RWPE2 (cell line): ENCODE measurements at regions not wholly inside any gene's neighbourhood (a gene's known extent, or its start where the extent isn't known, plus 50 kb on each side); places are given as distances from the start of the nearest gene placed in this dataset.

Experiments
- ATAC-seq: fragments of 200-7000 bp; cut with Tn5 transposase; 3 replicates; pipeline ENCODE4 v1.9.1; 2021; ENCODE audit warnings: low read depth
- DNase-seq: peaks from one replicate; pipeline ENCODE4 v3.0.0-alpha.2; 2020; ENCODE audit warnings: low spot score
- H3K27ac ChIP-seq: fragments of 450-650 bp; 2 replicates; pipeline ENCODE4 v1.5.1; 2017; ENCODE audit warnings: mild to moderate bottlenecking; ENCODE audit not compliant: poor library complexity, severe bottlenecking
- H3K27me3 ChIP-seq: fragments of 250-450 bp; sonication (Bioruptor Pico); 2 replicates; pipeline ENCODE4 v1.5.1; 2021; ENCODE audit warnings: mild to moderate bottlenecking, moderate library complexity; ENCODE audit not compliant: insufficient read depth, poor library complexity, severe bottlenecking
- H3K36me3 ChIP-seq: fragments of 250-450 bp; sonication (Bioruptor Pico); 2 replicates; pipeline ENCODE4 v1.5.1; 2020; ENCODE audit warnings: low read depth, mild to moderate bottlenecking, moderate library complexity
- H3K4me1 ChIP-seq: fragments of 250-450 bp; sonication (Bioruptor Pico); 2 replicates; pipeline ENCODE4 v1.5.1; 2021; ENCODE audit warnings: mild to moderate bottlenecking, moderate library complexity; ENCODE audit not compliant: insufficient read depth, poor library complexity, severe bottlenecking
- H3K4me3 ChIP-seq: fragments of 250-450 bp; sonication (Bioruptor Pico); 2 replicates; pipeline ENCODE4 v1.5.1; 2021; ENCODE audit warnings: mild to moderate bottlenecking, moderate library complexity; ENCODE audit not compliant: severe bottlenecking
- H3K9me3 ChIP-seq: fragments of 250-450 bp; sonication (Bioruptor Pico); 2 replicates; pipeline ENCODE4 v1.5.1; 2021; ENCODE audit warnings: mild to moderate bottlenecking, moderate library complexity; ENCODE audit not compliant: severe bottlenecking
- TF ChIP-seq, protein P1 (sequence below): fragments of 450-650 bp; IDR thresholded peaks from one replicate; pipeline ENCODE4 v1.5.1; 2017; ENCODE audit warnings: mild to moderate bottlenecking, moderate library complexity; ENCODE audit not compliant: poor library complexity, severe bottlenecking

DNA sequence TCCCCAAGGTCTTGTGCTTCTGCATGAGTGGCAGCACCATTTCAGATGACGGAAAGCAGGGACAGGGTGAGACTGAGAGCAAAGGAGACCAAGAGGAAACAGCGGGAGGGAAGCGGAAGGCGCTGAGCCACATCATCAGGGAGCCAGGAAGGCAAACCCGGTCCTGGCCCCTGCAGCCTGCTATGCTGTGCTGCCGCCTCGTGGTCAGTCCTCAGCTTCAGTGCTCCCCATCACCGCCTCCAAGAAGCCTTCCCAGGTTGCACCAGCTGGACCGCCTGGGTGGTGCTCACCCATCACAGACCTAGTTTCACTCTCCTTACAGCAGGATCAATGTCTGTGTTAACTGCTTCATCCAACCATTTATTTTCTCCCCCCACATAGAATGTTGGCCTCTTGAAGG is 73.0 kb upstream of the PHF21B start:
- Histone ChIP-seq H3K9me3 (no peaks in the 10 kb centered on the region), H3K4me1 (no peaks in the 10 kb centered on the region), H3K27ac (no peak overlapping the region), H3K4me3 (no peak overlapping the region), H3K27me3 (peaks cover 10% of the 10 kb centered on the region), H3K36me3 (no peaks in the 10 kb centered on the region)
- TF ChIP-seq, protein P1, sequence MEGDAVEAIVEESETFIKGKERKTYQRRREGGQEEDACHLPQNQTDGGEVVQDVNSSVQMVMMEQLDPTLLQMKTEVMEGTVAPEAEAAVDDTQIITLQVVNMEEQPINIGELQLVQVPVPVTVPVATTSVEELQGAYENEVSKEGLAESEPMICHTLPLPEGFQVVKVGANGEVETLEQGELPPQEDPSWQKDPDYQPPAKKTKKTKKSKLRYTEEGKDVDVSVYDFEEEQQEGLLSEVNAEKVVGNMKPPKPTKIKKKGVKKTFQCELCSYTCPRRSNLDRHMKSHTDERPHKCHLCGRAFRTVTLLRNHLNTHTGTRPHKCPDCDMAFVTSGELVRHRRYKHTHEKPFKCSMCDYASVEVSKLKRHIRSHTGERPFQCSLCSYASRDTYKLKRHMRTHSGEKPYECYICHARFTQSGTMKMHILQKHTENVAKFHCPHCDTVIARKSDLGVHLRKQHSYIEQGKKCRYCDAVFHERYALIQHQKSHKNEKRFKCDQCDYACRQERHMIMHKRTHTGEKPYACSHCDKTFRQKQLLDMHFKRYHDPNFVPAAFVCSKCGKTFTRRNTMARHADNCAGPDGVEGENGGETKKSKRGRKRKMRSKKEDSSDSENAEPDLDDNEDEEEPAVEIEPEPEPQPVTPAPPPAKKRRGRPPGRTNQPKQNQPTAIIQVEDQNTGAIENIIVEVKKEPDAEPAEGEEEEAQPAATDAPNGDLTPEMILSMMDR, result peak; percentile 32
- no peak for DNase-seq
- ATAC-seq, result no peak

DNA sequence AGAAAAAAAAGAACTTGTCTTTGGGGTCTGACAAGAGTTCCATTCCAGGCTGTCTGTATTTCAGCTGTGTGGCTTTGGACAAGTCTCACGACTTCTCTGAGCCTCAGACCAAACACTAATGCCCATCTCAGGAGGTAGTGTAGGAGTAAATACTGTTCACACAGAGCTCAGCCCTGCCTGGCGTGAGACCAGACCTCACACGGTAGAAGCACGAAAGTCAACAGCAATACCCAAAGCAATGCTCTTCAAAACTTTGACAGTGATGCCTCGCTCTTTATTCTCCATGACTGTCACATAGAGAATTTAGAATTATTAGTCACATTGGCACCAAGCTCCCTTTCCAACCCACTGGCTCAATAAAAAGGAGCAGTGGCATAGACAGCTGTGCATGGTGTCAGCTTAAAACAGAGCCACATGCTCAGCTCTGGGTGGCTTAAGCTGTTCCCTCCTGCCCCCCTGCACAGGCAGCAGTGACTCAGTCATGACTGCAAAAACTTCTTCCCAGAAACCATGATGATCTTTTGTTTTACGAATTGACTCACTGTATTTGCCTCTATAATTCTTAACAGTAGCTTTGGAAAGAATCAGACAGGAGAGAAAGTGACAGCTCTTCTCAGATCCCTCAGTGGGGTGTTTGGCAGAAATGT is 74.0 kb upstream of the PHF21B start:
- no peak overlapping the region for H3K4me3 ChIP-seq
- DNase-seq, result no peak
- no peaks in the 10 kb centered on the region for H3K9me3 ChIP-seq
- TF ChIP-seq, protein P1, result no peak
- H3K27me3 ChIP-seq, result peaks cover under 1% of the 10 kb centered on the region
- no peak overlapping the region for H3K27ac ChIP-seq
- H3K36me3 ChIP-seq, result no peaks in the 10 kb centered on the region
- peak; percentile 82 for ATAC-seq
- H3K4me1 ChIP-seq, result no peaks in the 10 kb centered on the region

DNA sequence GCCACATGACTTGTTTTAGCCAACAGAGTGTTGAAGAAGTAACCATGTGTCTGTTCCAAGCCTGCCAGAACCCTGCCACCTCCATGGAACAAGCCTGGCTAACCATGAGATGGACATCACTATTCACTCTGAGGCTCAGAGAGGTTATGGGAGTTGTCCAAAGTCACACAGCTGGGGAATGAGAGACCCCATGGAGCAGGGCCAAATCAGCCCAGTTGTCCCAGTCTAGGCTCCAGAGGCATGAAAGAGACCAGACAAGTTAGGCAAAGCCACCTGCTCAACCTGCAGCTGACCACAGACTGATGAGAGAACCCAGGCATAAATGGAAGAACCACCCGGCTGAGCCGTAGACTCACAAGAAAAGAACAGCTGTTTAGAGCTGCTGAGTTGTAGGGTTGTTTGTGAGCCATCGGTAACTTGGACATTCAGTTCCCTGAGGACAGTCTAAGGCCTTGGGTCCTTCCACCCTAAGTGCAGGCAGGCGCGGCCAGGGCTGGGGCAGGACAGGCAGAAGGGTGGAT is 74.7 kb upstream of the PHF21B start:
- Histone ChIP-seq H3K27ac (no peak overlapping the region), H3K4me1 (no peaks in the 10 kb centered on the region), H3K4me3 (no peak overlapping the region), H3K9me3 (no peaks in the 10 kb centered on the region), H3K36me3 (no peaks in the 10 kb centered on the region), H3K27me3 (no peaks in the 10 kb centered on the region)
- no peak for ATAC-seq
- TF ChIP-seq, protein P1, result no peak
- no peak for DNase-seq

DNA sequence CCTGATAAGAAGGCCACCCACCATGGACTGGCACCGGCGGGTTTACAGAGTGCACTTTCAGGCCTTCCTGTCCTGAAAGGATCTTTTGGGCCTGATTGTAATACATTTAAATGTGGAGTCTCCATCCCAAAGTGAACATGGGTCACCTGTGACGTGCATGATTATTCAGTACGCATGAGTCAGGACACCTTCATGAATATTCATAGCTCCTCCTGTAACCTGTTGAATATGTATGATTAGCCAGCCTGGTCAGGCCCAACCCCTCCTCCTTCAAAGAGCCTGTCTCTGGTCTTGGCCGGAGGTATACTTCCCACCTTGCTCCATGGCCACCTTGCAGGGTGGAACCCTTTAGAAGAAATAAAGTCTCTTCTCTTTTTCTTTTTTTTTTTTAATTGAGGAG is 75.9 kb upstream of the NUP50 start:
- Histone ChIP-seq H3K9me3 (no peaks in the 10 kb centered on the region), H3K36me3 (no peaks in the 10 kb centered on the region), H3K27ac (no peak overlapping the region), H3K4me1 (no peaks in the 10 kb centered on the region), H3K4me3 (no peak overlapping the region), H3K27me3 (no peaks in the 10 kb centered on the region)
- TF ChIP-seq, protein P1, result no peak
- ATAC-seq, result no peak
- DNase-seq, result no peak

DNA sequence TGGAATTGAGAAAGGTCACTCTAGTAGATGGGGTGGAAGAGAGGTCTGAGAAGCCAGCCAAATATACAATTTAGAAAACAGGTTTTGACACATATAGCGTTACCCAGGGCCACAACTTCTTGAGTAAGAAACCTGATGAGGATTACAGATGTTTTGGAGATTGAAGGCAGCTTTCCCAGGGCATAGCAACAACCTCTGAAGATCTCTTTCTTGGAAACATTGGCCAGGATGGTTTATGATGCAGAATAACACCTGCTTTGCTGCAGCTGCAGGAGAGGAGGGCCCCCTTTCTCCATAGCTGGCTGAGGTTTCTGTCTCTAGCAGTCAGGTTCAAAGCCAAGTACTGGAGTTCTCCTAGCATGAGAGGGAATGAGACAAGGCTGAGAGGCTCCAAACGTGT is 75.1 kb upstream of the NUP50 start:
- no peak for ATAC-seq
- no peak for DNase-seq
- Histone ChIP-seq H3K27ac (no peak overlapping the region), H3K36me3 (no peaks in the 10 kb centered on the region), H3K4me1 (no peaks in the 10 kb centered on the region), H3K27me3 (no peaks in the 10 kb centered on the region), H3K9me3 (no peaks in the 10 kb centered on the region), H3K4me3 (no peak overlapping the region)
- TF ChIP-seq, protein P1, result no peak
